ENCODE measurements at regions not wholly inside any gene's neighbourhood (a gene's known extent, or its start where the extent isn't known, plus 50 kb on each side); places are given as distances from the start of the nearest gene placed in this dataset.

- no peak overlapping the region for H3K27ac ChIP-seq
- TF ChIP-seq, protein P1, sequence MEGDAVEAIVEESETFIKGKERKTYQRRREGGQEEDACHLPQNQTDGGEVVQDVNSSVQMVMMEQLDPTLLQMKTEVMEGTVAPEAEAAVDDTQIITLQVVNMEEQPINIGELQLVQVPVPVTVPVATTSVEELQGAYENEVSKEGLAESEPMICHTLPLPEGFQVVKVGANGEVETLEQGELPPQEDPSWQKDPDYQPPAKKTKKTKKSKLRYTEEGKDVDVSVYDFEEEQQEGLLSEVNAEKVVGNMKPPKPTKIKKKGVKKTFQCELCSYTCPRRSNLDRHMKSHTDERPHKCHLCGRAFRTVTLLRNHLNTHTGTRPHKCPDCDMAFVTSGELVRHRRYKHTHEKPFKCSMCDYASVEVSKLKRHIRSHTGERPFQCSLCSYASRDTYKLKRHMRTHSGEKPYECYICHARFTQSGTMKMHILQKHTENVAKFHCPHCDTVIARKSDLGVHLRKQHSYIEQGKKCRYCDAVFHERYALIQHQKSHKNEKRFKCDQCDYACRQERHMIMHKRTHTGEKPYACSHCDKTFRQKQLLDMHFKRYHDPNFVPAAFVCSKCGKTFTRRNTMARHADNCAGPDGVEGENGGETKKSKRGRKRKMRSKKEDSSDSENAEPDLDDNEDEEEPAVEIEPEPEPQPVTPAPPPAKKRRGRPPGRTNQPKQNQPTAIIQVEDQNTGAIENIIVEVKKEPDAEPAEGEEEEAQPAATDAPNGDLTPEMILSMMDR (IDR thresholded peaks at IDR 0.05) = no peak
- no peak for TF ChIP-seq ZFX (IDR thresholded peaks at IDR 0.05; ENCODE audit: borderline replicate concordance)
Observed at GRCh38 chr20:22946596-22946995, 88.5 kb upstream of the SSTR4 start.

GRCh38 chr20:22949331-22950109 is 85.6 kb upstream of the SSTR4 start:
- TF ChIP-seq, protein P1 (IDR thresholded peaks at IDR 0.05) = no peak
- TF ChIP-seq ZFX (IDR thresholded peaks at IDR 0.05; ENCODE audit: borderline replicate concordance) = no peak
- no peak overlapping the region for H3K27ac ChIP-seq

DNA sequence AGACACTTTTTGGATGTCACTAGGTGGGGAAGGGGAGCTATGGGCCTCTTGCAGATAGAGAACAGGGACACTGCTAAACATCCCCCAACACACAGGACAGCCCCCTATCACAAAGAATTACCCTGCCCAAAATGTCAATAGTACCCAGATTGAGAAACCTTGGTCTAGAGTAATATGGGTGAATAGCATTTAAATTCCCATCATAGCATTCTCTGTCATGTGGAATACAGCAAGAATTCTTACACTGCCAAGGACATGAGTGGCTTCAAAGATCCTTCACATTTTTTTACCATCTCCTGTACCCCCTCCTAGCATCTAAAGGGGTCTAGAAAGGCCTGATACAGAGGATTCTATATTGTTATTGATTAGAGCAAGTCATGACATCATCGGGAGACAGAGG is 83.1 kb upstream of the SSTR4 start:
- no peak overlapping the region for H3K27ac ChIP-seq
- TF ChIP-seq ZFX (IDR thresholded peaks at IDR 0.05; ENCODE audit: borderline replicate concordance) = no peak
- TF ChIP-seq, protein P1 (IDR thresholded peaks at IDR 0.05) = no peak

GRCh38 chr20:22954661-22955060 is 80.5 kb upstream of the SSTR4 start:
- TF ChIP-seq ZFX (IDR thresholded peaks at IDR 0.05; ENCODE audit: borderline replicate concordance) = no peak
- TF ChIP-seq, protein P1 (IDR thresholded peaks at IDR 0.05) = no peak
- no peak overlapping the region for H3K27ac ChIP-seq

DNA sequence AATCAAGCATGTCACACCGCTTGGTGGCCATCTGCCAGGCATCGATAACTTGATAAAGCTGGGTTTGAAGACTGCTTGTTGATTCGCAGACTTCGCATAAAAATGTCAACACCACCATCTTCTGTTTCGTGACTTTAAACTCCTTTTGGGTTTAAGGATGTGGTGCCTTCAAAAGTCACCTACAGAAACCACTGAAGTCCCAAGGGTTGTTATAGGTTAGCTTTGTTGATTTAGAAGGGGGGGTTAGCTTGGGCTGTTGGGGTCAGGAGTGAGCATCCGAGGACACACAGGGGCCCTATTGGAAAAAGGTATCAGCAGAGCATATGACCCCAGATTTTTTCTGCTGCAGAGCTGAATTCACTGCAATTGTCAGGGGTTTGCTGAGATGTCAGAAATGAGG is 76.7 kb upstream of the SSTR4 start:
- H3K27ac ChIP-seq = no peak overlapping the region
- TF ChIP-seq ZFX (IDR thresholded peaks at IDR 0.05; ENCODE audit: borderline replicate concordance) = no peak
- TF ChIP-seq, protein P1 (IDR thresholded peaks at IDR 0.05) = no peak

DNA sequence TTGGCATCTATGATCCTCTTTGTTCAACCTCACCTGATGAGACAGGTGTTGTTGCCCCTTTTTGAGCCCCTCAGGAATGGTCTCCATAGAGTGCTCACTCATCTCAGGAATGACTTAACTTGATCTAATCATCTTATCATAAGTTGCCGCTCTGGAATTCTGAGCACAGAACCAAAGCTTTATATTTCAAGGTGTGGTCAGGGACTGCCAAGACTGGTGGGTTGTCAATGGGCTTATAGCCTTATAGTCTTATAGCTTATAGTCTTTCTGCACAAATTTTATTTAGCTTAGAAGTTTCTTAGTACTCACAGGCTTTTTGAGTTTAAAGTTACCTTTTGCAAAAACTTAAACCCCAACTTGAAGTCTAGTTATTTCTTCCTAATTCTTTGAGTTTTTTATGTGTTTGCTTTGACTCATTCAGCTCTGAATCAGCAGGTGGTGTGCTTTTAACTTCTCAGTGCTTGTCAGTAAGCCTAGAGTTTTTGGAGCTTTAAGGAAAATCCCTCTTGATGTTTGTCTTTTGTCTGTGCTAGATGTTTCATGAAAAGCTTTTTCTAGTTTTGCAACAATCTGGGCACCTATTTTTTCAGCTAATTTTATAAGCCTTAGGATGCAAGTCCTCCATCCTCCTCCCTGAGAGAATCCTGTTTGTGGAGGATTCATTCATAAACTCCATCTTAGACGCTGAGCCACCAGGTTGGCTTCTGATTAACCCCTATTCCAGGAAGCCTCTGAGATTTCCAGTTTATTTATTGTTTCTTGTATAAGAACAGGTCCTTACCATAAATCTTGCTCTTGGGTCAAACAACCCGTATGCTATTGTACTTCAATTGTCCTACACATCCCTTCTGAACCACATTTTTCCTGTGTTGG is 72.3 kb upstream of the SSTR4 start:
- H3K27ac ChIP-seq = no peak overlapping the region
- no peak for TF ChIP-seq ZFX (IDR thresholded peaks at IDR 0.05; ENCODE audit: borderline replicate concordance)
- TF ChIP-seq, protein P1 (IDR thresholded peaks at IDR 0.05) = no peak

DNA sequence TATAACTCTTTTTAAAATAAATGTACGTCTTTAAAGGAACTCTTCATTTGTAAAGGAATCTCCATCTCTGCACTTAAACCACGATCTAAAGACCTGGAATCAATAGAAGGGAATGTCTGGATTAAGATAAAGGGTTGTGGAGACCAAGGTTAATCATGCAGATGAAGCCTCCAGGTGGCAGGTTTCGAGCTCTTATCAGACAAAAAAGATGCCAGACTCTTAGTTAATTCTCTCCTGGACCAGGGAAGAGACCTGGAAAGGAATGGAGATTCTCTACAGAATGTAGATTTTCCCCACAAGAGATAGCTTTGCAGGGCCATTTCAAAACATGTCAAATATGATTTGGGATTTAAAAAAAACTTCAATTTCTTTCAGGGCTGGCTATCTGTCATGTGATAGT is 71.5 kb upstream of the SSTR4 start:
- no peak for TF ChIP-seq ZFX (IDR thresholded peaks at IDR 0.05; ENCODE audit: borderline replicate concordance)
- TF ChIP-seq, protein P1 (IDR thresholded peaks at IDR 0.05) = no peak
- H3K27ac ChIP-seq = no peak overlapping the region
